Colonic mucosa (tissue), 4 donors: ENCODE measurements at regions not wholly inside any gene's neighbourhood (a gene's known extent, or its start where the extent isn't known, plus 50 kb on each side); places are given as distances from the start of the nearest gene placed in this dataset.

ENCODE experiments used
- DNase-seq: peaks from one replicate; pipeline ENCODE4 v3.0.0-alpha.2; 2020
- H3K27ac ChIP-seq: fragments of 200-600 bp; one replicate; pipeline ENCODE4 v1.8.0; 2021
- H3K27me3 ChIP-seq: fragments of 200-600 bp; one replicate; pipeline ENCODE4 v1.8.0; 2021
- H3K36me3 ChIP-seq: fragments of 200-600 bp; one replicate; pipeline ENCODE4 v1.8.0; 2021
- H3K4me1 ChIP-seq: fragments of 200-600 bp; one replicate; pipeline ENCODE4 v1.8.0; 2021; ENCODE audit warnings: mild to moderate bottlenecking
- H3K4me3 ChIP-seq: fragments of 200-600 bp; one replicate; pipeline ENCODE4 v1.8.0; 2021
- H3K9ac ChIP-seq, 2 donors: one replicate each; pipeline ENCODE4 v1.7.0; 2013; ENCODE audit warnings: control low read depth in 2 of 2, low read depth in 2 of 2, low read length in 2 of 2
- H3K9me3 ChIP-seq: fragments of 200-600 bp; one replicate; pipeline ENCODE4 v1.8.0; 2021
- CTCF ChIP-seq: fragments of 200-600 bp; IDR thresholded peaks from one replicate; pipeline ENCODE4 v1.8.0; 2022; ENCODE audit warnings: antibody characterized with exemption, mild to moderate bottlenecking
- intact Hi-C: fragments of 100-400 bp; cut with DNase I; formaldehyde crosslinking; loops from one replicate; pipeline ENCODE4 v1.14.1; 2022
- donor health status: healthy.
- donor health status: DM: no; HTN: no; CAD: no.
- donor health status: DM: no; HTN: no; CAD: no.

GRCh38 chr5:107773479-107773878, 102.7 kb upstream of the EFNA5 start:
- Histone ChIP-seq H3K27me3 (no peaks in the 10 kb centered on the region), H3K4me3 (no peak overlapping the region), H3K9ac (no peak overlapping the region), H3K9me3 (no peaks in the 10 kb centered on the region), H3K27ac (no peak overlapping the region), H3K4me1 (no peaks in the 10 kb centered on the region), H3K36me3 (no peaks in the 10 kb centered on the region)
- TF ChIP-seq CTCF: no peak
- intact Hi-C loops: no loop called here
- DNase-seq: no peak

- H3K9ac ChIP-seq: no peak overlapping the region
- no peak overlapping the region for H3K27ac ChIP-seq
- no peak overlapping the region for H3K4me3 ChIP-seq
- no peaks in the 10 kb centered on the region for H3K4me1 ChIP-seq
- no peaks in the 10 kb centered on the region for H3K27me3 ChIP-seq
- H3K9me3 ChIP-seq: no peaks in the 10 kb centered on the region
- intact Hi-C loops: no loop called here
- H3K36me3 ChIP-seq: no peaks in the 10 kb centered on the region
- TF ChIP-seq CTCF: no peak
- no peak for DNase-seq
Measured at GRCh38 chr5:107772418-107773310, 101.9 kb upstream of the EFNA5 start.

GRCh38 chr5:107771926-107772325, 101.2 kb upstream of the EFNA5 start:
- no peak for TF ChIP-seq CTCF
- intact Hi-C loops: no loop called here

GRCh38 chr5:107770051-107770450, 99.3 kb upstream of the EFNA5 start:
- DNase-seq: no peak
- intact Hi-C loops: no loop called here
- Histone ChIP-seq H3K36me3 (no peaks in the 10 kb centered on the region), H3K9me3 (no peaks in the 10 kb centered on the region), H3K9ac (no peak overlapping the region), H3K27me3 (no peaks in the 10 kb centered on the region), H3K4me1 (no peaks in the 10 kb centered on the region), H3K4me3 (no peak overlapping the region), H3K27ac (no peak overlapping the region)
- no peak for TF ChIP-seq CTCF

More at GRCh38 chr5:107771926-107772325, 101.2 kb upstream of the EFNA5 start:
- H3K4me1 ChIP-seq: no peaks in the 10 kb centered on the region
- no peak overlapping the region for H3K4me3 ChIP-seq
- no peak overlapping the region for H3K9ac ChIP-seq
- DNase-seq: no peak
- no peaks in the 10 kb centered on the region for H3K36me3 ChIP-seq
- no peak overlapping the region for H3K27ac ChIP-seq
- no peaks in the 10 kb centered on the region for H3K27me3 ChIP-seq
- no peaks in the 10 kb centered on the region for H3K9me3 ChIP-seq

GRCh38 chr5:107769519-107769918, 98.8 kb upstream of the EFNA5 start:
- Histone ChIP-seq H3K27ac (no peak overlapping the region), H3K36me3 (no peaks in the 10 kb centered on the region), H3K9ac (no peak overlapping the region), H3K4me3 (no peak overlapping the region), H3K9me3 (no peaks in the 10 kb centered on the region), H3K27me3 (no peaks in the 10 kb centered on the region), H3K4me1 (no peaks in the 10 kb centered on the region)
- intact Hi-C loops: no loop called here
- no peak for DNase-seq
- no peak for TF ChIP-seq CTCF
